Stomach (tissue), 4 donors: ENCODE measurements at regions not wholly inside any gene's neighbourhood (a gene's known extent, or its start where the extent isn't known, plus 50 kb on each side); places are given as distances from the start of the nearest gene placed in this dataset.
"Not testable (repeated sequence)": the region's sequence is repeated elsewhere in the genome, so short reads cannot be mapped to it uniquely, and the experiment has no call there.

Source experiments
- CTCF ChIP-seq, 7 experiments: fragments of 450-650 bp in 4 of 7; fragments of 200-600 bp in 3 of 7; sonication (generic) in 3 of 7; IDR thresholded peaks; one replicate each; pipeline ENCODE4 v1.5.1; 2016 to 2019; ENCODE audit warnings: antibody characterized with exemption in 7 of 7, control low read depth in 2 of 7, mild to moderate bottlenecking in 1 of 7
- EP300 ChIP-seq: sonication (generic); formaldehyde crosslinking; IDR thresholded peaks from one replicate; pipeline ENCODE4 v1.6.1; 2017; ENCODE audit warnings: antibody characterized with exemption

GRCh38 chr10:46156866-46157265 is 110.8 kb upstream of the MSMB start:
- not testable (repeated sequence) for TF ChIP-seq CTCF (IDR thresholded peaks at IDR 0.05); EP300
